Fibroblast of skin of scalp (primary cell): ENCODE measurements at regions not wholly inside any gene's neighbourhood (a gene's known extent, or its start where the extent isn't known, plus 50 kb on each side); places are given as distances from the start of the nearest gene placed in this dataset.
A peak's percentile ranks its signal among the peaks of the same experiment; 100 is the strongest.

Source experiments
- DNase-seq: peaks from one replicate; pipeline ENCODE4 v3.0.0-alpha.2; 2013

DNA sequence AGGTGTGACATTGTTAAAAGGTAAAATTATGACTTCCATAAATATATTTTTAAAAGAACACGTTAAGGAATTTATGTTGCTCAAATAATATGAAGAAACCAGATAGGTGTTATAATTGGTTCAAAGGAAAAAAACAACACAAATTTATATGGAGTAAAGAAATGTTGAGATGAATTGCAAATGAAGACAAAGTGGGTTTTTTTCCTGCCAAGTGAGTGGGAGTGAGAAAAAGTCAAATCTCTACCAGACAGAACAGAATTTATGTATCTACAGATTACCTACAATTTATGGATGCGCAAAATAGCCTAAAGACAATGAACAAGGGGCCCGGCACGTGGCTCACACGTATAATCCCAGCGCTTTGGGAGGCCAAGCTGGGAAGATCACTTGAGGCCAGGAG lies 159.7 kb upstream of the SLC1A4 start:
- DNase-seq = no peak

DNA sequence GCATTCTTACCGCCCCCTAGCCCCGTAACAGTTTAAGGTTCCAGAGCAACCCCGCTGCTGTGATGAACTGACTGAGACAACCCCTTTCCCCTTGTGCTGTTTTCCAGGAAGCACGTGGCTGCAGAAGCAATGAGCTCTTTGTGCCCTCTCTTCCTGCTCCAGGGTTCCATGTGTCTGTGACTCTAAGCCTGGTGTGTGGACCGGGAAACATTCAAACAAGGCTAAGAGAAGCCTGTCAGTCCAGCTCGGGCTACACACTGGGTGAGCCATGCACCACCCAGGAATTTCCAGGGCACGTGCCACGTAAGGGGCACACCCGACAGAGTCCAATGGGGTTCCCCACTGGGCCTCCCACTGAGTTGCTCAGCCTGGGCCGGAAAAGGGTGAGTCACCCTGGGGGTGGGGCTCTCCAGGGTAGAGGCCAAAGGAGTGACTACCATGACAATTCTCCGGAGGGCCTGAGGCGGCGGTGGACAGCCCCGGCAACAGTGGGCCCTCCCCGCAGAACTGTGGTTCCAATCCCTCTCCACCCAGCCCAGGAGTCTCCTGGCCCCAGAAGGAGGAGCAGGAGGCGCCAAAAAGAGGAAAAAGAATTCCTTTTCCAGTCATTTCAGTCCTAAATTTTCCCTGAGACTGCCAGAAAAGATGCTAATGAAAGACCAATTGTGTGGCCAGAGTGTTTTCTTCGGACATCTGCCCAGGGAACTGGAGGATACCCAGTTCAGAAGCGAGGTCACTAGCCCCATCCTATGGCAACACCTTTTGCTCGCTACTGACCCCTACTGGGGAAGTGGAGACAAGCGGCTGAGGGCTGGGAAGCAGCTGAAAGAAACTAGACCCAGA lies 157.8 kb upstream of the SLC1A4 start:
- peak; percentile 98 for DNase-seq

DNA sequence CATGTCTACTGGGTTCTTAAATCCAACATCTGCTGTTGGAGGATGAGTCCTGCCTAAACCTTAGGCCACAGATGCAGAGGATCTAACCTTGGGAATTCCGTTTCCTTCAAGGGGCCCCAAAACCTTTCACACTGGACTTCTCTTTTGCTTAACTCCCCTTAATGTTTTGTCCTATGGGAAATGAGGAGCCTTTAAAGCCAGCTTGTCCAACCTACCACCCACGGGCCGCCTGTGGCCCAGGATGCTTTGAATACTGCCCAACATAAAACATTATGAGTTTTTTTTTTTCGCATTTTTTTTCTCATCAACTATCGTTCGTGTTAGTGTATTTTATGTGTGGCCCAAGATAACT lies 157.2 kb upstream of the SLC1A4 start:
- DNase-seq = no peak

DNA sequence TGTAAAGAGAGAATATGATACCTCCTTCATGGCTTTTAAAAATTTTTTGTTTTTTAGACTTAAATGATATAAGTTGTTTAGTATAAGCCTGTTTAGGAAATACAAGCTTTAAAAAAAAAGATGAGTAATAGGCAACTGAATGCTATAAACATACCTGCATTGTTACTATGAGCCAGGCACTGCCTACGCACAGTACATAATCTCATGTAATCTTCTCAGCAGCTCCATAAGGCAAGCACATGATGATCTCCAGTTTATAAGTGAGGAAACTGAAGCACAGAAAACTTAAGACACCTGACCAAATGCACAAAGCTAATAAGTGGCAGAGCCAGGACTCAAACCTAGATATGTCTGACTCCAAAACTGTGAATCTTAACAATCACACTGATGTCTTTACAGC lies 156.3 kb upstream of the SLC1A4 start:
- DNase-seq = no peak

DNA sequence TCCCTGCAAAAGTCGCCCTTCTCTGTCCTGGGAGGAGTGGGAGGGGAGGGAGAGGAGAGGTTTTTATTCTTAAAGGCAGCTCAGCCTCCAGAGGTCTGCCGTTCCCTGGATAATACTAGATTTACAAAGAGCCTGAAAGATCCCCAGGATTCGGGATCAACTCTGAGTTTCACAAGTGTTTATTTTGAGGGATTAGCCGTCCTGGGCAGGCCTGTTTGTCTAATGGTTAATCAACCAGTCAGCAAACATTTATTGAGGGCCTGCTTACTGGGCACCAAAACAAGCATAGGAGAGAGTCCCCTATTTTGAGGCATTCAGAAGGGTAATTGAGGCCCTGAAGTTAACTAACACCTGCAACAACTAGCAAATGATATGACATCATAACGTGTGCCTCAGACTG lies 152.6 kb upstream of the SLC1A4 start:
- DNase-seq = no peak

DNA sequence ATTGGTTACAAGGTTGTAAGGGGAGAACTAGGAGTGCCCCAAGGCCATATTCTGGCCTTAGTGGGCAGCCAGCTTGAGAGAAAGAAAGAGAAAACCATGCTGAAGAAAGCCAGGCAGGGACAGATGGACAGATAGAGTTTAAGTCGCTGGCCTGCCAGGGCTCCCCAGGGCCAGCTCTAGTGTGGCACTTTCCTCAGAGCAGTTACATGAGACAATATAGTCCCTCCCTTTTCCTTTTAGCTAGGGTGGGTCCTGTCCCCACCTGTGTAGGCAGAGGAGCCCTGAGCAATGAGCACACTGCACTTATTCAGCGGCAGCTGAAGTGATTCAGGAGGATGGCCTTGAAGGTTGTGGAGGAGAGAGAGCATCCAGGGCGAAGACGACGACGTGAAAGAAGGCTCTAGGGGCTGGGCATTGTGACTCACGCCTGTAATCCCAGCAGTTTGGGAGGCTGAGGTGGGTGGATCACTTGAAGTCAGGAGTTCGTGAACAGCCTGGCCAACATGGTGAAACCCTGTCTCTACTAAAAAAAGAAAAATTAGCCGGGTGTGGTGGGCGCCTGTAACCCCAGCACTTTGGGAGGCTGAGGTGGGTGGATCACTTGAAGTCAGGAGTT lies 152.0 kb upstream of the SLC1A4 start:
- peak; percentile 48 for DNase-seq

DNA sequence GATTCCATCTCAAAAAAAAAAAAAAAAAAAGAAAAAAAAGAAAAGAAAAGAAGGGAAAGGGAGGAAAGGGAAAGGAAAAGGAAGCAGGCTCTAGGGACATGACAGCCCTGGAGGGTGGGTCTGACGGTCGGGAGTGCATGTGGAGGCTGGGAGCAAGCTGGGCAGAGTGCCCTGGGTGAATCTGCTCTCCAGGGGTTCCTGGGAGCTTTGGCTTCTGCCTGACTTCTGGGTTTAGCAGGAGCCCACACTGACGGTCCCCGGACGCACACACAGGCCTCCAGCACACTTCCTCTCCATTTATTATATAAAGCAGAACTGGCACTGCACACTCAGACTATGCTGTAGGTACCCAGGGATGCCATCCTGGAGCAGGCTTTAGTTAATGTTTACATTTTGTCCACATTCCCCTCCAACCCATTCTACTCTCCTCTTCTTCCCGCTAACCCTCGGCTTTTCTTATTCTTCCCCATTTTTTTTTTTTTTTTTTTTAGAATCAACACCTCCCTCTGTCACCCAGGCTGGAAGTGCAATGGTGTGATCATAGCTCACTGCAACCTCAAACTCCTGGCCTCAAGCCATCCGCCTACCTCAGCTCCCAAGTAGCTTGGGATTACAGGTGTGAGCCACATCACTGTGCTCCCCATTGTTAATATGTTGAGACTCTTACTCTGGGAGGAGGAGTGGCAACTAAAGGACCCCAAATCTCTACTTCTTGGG lies 151.1 kb upstream of the SLC1A4 start:
- peak; percentile 67 for DNase-seq

DNA sequence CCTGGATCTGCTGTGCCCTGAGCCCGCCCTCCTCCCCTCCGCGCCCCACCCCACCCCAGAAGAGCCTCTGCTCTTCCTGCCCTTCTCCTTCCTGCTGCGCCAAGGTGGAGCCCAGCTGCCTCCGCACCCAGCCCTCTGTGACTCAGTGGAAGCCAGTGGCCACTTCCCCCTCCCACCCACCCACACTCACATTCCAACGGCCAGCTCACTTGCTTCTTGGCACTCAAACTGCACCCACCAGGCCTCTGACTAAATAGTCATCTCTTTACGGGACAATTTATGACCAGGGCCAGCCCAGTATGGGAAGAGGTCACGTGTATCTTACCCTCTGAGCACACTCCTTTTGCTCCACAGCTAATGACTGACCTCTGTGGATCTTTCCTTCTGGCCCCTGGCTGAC lies 150.4 kb upstream of the SLC1A4 start:
- peak; percentile 87 for DNase-seq

DNA sequence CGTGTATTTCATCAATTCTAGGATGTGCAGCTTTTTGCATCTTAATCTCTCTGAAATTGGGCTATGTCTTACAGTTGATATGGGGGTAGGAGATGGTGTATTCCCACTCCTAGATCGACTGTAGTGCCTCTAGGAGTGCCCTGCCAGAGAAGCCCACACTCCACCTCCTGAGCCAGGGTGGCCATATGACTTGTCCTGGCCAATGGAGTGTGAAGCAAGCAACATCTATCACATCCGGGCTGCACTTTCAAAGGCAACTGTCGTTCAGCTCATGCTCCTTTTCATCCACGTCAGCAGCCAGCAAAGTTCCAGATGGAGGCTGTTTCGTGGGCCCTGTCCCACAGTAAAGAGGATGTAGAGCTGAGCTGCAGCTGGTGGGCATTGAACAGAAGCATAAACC lies 149.4 kb upstream of the SLC1A4 start:
- peak; percentile 31 for DNase-seq

DNA sequence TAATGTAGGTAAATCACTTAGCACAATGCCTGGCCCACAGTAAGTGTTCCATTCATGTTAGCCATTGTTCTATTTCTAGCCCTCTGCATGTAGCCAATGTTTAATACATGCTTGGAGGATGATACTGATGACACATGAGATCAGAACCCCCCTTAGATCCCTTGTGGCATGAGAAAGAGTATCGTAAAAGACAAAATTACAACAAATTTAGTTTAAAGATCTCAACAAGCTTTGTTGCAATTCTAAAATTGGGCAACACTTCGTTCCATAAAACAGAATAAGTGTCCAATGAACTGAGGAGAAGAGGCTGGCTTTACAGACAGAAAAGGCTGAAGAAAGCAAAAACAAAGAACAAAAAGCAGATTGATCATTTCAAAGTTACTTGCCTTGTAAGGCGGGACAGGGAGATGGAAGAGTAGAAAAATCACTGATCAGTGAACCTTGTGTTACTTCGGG lies 148.7 kb upstream of the SLC1A4 start:
- peak; percentile 21 for DNase-seq

DNA sequence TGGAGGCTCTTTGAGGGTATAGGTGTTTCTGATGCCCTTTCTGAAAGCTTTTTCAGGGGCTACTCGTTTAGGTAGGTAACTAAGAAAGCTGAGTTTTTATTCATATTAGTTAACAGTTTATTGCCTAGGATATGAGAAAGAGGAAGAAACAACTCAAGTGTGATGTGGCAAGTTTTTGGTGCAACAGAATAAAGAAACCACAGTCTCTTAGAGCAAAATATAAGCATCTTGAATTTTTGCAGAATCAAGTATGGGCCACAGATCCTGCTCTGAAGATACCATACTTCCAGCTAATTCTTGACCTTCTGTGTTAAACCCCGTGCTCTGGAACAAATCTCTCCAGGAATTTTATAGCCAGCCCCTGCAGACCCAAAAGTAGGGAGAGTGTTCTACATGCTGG lies 147.7 kb upstream of the SLC1A4 start:
- no peak for DNase-seq

DNA sequence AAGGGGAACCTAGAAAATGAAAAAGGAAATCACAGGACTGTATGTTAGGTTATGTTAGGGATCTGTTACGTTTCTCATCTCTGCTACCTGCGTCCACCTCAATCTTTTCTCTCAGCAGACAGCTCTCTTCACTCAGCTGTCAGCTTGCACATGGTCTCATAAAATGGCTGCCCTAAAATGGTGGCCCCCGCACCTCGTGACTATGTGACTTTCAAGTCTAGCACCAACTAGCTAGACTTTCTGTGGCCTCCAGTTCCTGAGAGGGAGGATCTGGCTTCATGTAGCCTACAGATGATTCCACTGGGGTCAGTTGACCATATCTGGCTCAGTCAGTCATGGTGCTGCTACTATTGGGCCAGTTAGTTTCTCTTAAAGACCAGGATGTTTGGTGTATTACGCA lies 147.2 kb upstream of the SLC1A4 start:
- no peak for DNase-seq

DNA sequence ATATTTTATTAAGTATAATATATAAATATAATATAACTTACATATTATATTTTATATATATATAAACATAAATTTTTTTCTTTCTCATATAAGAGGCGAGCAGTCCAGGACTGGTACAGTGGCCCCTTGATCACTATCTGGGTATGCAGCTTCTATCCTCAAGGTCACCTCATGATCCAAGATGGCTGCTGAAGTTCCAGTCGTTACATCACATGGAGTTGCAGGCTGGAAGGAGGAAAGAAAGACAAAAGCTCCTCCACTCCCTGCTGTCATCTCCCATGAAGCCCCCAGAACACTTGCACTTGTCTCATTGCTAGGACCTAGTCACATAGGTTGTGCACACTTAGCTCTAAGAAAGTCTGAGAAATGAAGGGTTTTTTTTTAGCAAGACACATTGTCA lies 145.1 kb upstream of the SLC1A4 start:
- DNase-seq = no peak

DNA sequence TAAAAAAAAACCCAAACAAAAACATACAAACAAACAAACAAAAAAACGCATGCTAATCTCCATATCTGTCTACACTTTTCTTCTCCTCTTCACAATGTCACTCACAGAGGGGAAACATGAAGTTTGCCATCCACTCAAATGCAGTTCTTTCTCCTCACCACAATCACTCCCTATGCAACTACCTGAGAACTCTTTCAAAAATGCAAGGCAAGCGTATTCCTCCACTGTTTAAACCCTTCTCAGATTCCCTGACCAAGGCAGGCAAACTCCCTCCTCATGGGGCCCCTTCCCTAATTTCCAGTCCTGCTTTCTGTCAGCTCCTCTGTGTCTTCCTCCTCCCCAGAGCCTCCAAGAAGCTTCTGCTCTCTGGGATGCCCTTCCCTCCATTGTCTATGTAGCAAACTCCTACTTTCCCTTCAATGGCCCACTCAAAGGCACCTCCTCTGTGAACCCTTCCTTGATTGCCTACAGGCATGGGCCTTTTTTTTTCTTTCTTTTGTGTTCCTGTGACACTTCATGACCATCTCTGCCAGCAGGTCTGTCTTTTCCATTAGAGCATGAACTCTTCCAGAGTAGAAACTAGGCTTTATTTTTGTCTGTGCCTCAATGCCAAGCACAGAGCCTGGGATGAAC lies 143.8 kb upstream of the SLC1A4 start:
- DNase-seq = no peak

DNA sequence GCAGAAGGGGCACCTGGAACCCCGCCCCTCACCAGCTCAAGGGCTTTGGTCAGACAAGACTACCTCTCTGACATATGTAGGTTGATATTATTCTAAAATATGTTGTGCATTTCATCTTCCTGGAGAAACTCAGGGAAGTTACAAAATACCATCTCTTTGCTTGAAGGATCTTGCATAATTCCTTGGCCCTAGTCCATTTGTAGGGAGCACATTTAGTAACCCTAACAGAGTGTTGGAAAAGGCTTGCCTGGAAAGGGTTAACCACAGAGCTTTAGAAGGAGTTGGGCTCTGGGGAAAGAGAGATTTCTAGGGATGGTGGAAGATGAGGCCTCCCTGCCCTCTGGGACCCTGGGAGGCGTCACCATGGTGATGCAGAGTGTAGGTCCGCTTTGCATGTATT lies 143.0 kb upstream of the SLC1A4 start:
- peak; percentile 41 for DNase-seq

DNA sequence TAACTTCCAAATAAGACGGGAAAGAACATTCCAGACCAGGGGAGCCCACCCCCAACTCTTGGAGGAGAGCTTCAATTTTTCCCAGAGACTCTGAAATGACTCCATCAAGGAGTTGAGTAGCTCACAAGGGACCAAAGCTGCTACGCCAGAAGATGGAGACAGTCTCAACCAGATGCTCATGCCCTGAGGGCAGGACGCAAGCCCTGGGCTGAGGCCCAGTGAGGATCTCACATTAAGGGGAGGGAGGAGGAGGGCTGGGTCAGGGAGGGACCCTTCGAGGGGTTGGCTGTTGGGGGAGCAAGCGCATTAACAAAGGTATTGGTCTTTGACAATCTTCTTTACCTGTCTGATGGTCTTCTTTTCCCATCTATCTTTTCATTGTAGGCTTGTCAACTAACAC lies 141.3 kb upstream of the SLC1A4 start:
- no peak for DNase-seq

DNA sequence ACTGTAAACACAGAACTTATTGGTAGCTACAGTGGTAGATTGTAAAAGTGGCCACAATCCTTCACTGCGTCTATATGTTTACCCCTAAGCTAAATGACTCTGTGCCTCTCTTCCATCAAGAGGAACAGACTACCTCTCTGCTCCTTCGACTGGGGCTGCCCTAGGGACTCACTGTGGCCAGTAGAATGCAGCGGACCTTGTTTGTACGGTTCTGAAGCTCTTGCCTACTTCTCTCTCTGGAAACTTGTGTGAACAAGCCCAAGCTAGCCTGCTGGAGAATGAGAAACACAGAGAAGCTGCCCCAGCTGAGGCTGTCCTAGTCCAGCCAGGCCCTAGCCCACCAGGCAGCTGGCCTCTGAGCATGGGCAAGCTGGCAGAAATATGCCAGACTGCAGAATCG lies 140.8 kb upstream of the SLC1A4 start:
- no peak for DNase-seq

DNA sequence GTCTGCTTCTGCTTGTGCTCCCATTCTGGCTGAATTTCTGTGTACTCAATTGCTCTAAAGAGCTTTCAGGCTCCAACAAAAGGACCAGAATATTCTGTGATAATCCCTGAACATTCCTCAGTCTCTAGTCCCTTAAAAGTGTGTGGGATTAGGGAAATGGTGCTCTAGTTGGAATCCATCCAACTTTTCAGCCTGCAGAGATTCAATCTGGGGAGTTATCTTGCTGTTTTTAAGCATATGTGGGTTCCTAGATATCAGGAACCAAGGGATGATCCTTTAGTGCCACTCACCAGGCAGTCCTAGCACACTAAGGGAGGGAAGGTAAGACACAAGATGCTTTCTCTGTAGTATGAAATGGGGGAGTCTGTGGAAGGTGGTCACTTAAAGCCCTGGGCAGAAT lies 140.3 kb upstream of the SLC1A4 start:
- DNase-seq = no peak

DNA sequence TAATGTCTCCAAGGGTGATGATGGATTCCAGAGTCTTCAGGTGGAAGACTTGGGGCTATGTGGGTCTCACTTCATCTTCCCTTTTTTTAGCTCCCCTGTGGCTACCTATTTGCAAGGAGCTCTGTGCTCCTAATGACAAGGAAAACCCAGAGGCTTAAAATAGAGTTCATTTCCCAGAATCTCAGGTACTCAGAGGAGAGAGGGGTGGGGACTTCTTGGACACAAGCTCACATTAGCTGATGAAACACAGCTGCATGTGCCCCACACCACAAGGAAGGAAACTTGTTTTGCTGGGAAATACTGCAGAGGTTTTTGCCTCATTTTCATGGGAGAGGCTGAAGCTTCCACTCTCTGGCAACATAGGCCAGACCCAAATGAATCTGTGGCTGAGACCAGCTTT lies 138.6 kb upstream of the SLC1A4 start:
- no peak for DNase-seq

DNA sequence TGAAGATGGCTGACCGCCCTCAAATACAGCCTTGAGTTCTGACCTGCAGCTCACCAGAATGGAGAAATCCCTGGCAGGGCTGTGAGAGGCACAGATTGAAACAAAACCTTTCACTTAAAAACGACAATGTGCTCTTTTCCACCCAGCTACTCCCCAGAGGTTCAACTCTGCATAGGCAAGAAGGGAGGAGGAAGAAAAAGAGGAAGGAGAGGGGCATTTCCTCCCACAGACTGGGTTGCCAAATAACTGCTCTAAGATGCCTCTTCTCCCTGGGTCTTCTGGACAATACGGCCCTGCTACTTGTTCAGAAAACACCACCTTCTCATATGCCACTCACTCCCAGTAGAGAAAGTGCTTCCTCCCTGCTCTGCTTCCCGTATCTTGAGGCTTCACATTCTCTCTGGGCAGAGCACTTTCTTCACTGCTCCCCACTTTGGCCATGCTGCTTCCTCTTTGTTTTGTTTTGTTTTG lies 136.4 kb upstream of the SLC1A4 start:
- no peak for DNase-seq

DNA sequence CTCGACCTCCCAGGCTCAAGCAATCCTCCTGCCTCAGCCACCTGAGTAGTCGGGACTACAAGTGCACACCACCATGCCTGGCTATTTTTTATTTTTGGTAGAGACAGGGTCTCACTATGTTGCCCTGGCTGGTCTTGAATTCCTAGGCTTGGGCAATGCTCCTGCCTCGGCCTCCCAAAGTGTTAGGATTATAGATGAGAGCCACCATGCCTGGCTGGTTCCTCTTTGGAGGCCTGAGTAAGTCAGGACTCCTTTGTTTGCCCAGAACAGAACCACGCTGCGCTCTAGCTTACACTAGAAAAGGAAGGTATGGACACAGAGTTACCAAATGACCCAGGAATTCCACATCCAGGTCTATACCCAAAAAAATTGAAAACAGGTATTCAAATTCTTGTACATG lies 135.9 kb upstream of the SLC1A4 start:
- no peak for DNase-seq

DNA sequence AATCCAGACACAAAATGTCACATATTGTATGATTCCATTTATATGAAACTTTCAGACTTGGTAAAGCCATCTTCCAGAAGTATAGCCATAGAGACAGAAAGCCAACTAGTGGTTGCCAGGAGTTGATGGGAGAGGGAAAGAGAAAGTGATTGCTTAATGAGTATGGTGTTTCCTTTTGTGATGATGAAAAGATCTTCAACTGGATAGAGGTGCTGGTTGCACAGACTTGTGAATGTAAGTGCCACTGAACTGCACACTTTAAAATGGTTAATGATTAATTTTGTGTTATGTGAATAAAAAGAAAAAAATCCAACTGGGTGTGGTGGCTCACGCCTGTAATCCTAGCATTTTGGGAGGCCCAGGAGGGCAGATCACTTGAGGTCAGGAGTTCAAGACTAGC lies 135.3 kb upstream of the SLC1A4 start:
- DNase-seq = no peak

DNA sequence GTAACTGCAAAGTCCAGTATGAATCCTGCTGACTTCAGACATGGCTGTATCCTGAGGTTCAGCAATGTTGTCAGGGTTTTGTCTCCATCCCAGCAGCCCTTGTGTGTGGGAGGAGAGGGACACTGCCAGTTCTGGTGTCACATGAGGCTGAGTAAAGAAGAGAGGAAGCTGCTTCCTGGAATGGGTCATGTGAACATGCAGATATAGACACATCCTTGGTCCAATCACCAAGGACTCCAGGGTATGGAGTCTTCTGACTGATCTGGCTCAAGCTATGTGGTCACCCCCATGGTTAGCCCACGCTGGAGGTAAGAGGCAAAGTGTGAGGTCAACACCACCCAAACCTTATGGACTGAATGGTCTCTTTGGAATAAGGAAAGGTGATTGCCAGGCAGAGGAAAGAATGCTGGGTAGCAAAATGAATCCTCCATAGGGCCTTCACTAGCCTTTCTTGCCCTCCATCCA lies 134.4 kb upstream of the SLC1A4 start:
- DNase-seq = no peak
